ENCODE measurements at regions not wholly inside any gene's neighbourhood (a gene's known extent, or its start where the extent isn't known, plus 50 kb on each side); places are given as distances from the start of the nearest gene placed in this dataset.

DNA sequence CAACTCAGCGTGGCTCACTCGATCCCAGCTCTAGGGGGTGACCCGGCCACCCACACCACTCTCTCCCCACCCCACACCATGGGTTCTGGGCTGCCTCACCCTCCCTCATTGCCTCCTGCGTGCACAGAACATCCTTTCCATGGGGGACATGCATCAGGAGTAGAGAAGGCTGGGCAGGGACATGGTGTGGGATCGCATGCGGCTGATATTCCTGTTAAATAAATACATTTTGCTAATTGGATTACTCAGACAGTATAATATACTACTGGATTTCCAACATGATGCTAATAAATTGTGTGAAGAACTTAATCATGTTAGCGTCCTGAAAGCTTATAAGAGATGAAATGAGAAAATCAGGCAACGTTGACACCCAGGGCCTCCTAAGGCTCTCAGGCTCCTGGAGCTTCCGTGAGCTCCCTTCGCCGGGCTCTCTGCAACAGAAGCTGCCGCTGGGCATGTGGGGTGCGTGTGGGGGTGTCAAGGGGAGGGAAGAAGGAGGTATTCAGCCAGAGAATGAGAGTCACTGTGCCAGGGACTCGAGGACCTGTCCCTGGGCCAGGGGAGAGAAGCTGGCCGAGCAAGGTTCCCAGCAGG, 173.1 kb upstream of the TNRC6C start:
- peaks cover 33% of the 10 kb centered on the region for H3K4me1 Mint-ChIP-seq (ENCODE audit: unreplicated experiment)
- H3K9me3 Mint-ChIP-seq (ENCODE audit: unreplicated experiment) = no peaks in the 10 kb centered on the region
- no peak for DNase-seq (ENCODE audit: low spot score)
- no peaks in the 10 kb centered on the region for H3K36me3 Mint-ChIP-seq (ENCODE audit: low read depth, unreplicated experiment)
- no peak overlapping the region for H3K27ac Mint-ChIP-seq (ENCODE audit: unreplicated experiment)
- H3K4me3 Mint-ChIP-seq (ENCODE audit: unreplicated experiment) = no peak overlapping the region
- peaks cover 15% of the 10 kb centered on the region for H3K27me3 Mint-ChIP-seq (ENCODE audit: unreplicated experiment)
- TF ChIP-seq, protein P1, sequence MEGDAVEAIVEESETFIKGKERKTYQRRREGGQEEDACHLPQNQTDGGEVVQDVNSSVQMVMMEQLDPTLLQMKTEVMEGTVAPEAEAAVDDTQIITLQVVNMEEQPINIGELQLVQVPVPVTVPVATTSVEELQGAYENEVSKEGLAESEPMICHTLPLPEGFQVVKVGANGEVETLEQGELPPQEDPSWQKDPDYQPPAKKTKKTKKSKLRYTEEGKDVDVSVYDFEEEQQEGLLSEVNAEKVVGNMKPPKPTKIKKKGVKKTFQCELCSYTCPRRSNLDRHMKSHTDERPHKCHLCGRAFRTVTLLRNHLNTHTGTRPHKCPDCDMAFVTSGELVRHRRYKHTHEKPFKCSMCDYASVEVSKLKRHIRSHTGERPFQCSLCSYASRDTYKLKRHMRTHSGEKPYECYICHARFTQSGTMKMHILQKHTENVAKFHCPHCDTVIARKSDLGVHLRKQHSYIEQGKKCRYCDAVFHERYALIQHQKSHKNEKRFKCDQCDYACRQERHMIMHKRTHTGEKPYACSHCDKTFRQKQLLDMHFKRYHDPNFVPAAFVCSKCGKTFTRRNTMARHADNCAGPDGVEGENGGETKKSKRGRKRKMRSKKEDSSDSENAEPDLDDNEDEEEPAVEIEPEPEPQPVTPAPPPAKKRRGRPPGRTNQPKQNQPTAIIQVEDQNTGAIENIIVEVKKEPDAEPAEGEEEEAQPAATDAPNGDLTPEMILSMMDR (IDR thresholded peaks at IDR 0.05; ENCODE audit: unreplicated experiment) = no peak

DNA sequence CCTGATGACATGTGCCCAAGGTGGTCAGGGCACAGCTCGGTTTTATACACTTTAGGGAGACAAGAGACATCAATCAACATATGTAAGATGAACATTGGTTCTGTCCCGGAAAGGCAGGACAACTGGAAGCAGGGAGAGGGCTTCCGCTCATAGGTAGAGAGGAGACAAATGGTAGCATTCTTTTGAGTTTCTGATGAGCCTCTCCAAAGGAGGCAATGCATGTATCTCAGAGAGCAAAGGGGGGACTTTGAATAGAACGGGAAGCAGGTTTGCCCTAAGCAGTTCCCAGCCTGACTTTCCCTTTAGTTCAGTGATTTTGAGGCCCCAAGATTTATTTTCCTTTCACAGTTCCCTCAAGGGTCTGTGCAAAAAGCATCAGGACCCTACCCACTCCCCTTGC, 172.4 kb upstream of the TNRC6C start:
- Mint-ChIP-seq H3K27me3 (ENCODE audit: unreplicated experiment) (peaks cover 14% of the 10 kb centered on the region), H3K27ac (ENCODE audit: unreplicated experiment) (no peak overlapping the region), H3K4me3 (ENCODE audit: unreplicated experiment) (no peak overlapping the region), H3K4me1 (ENCODE audit: unreplicated experiment) (peaks cover 35% of the 10 kb centered on the region), H3K9me3 (ENCODE audit: unreplicated experiment) (no peaks in the 10 kb centered on the region), H3K36me3 (ENCODE audit: low read depth, unreplicated experiment) (no peaks in the 10 kb centered on the region)
- TF ChIP-seq, protein P1 (IDR thresholded peaks at IDR 0.05; ENCODE audit: unreplicated experiment) = no peak
- no peak for DNase-seq (ENCODE audit: low spot score)

DNA sequence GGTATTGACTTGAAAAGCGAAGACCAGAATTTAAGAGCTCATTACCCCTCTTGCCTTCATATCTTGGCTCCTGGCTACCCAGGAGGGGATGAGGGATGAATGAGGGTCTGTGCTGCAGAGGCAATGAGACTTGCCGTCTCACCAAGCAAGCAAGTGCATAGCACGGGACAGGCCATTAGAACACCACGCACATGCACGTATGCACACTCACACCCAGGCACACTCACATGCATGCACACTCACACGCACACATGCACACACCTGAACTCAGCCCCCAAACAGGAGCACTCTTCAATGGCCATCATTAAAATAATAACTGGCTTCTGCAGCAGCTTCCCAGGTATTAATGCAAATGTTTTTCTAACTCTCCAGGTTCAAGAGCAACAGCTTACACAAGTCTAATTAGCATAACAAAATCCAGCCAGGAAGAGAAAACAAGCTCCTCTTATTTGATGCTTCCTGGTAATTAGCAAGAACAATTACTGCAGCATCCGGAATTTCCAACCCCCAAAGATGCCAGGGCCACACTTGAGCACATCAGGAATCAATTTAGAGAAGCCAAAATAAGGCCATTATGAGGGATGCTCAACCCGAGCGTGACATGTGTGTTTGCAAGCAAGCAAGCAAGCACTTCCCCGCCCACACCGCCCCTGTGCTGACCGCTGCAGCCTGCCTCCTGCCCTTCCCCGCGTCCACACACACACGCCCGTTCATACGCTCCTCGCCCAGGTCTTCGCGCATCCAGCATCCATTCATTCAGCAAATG, 171.6 kb upstream of the TNRC6C start:
- TF ChIP-seq, protein P1 (IDR thresholded peaks at IDR 0.05; ENCODE audit: unreplicated experiment) = no peak
- Mint-ChIP-seq H3K27me3 (ENCODE audit: unreplicated experiment) (peaks cover 14% of the 10 kb centered on the region), H3K36me3 (ENCODE audit: low read depth, unreplicated experiment) (no peaks in the 10 kb centered on the region), H3K4me1 (ENCODE audit: unreplicated experiment) (peaks cover 36% of the 10 kb centered on the region), H3K9me3 (ENCODE audit: unreplicated experiment) (no peaks in the 10 kb centered on the region), H3K27ac (ENCODE audit: unreplicated experiment) (no peak overlapping the region), H3K4me3 (ENCODE audit: unreplicated experiment) (no peak overlapping the region)
- DNase-seq (ENCODE audit: low spot score) = peak; percentile 47

DNA sequence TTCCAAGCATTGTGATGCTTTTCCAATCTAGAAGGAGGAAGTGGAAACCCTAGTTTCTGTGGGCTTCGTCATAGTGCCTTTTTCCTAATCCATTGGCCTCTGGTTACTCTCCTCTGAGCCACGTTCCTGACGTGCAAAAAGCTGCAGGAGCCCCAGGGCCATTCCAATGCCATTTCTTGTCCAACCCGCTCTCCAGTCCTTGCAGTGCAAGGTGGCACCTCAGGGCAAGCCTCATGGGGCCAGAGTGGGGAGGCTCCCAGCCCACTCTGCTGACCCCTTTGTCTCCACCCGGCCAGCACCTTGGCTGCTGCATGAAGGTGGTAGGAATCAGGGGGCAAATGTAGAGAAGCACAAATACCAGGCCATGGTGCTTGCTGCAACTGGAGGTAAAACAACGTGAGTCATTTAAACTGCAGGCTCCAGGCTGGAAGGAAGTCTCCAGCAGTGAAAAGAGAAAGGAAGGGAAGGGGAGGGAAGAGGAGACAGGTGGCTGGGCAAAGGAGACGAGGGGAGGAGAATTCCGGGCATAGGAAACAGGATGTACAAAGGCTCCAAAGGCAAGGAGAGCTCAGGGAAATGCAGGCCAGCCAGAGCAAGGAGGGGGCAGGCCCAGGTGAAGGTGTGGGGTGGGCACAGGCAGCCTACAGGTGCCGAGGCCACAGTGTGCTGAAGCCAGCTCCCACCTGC, 168.2 kb upstream of the TNRC6C start:
- Mint-ChIP-seq H3K27me3 (ENCODE audit: unreplicated experiment) (peaks cover 17% of the 10 kb centered on the region), H3K4me3 (ENCODE audit: unreplicated experiment) (no peak overlapping the region)
- DNase-seq (ENCODE audit: low spot score) = no peak

More for the DNA sequence above, 168.2 kb upstream of the TNRC6C start:
- Mint-ChIP-seq H3K36me3 (ENCODE audit: low read depth, unreplicated experiment) (no peaks in the 10 kb centered on the region), H3K27ac (ENCODE audit: unreplicated experiment) (no peak overlapping the region), H3K4me1 (ENCODE audit: unreplicated experiment) (peaks cover 42% of the 10 kb centered on the region), H3K9me3 (ENCODE audit: unreplicated experiment) (no peaks in the 10 kb centered on the region)
- TF ChIP-seq, protein P1 (IDR thresholded peaks at IDR 0.05; ENCODE audit: unreplicated experiment) = no peak
